ENCODE measurements at regions not wholly inside any gene's neighbourhood (a gene's known extent, or its start where the extent isn't known, plus 50 kb on each side); places are given as distances from the start of the nearest gene placed in this dataset.
A peak's percentile ranks its signal among the peaks of the same experiment; 100 is the strongest.

GRCh38 chr1:62382658-62382955 is 54.2 kb upstream of the USP1 start:
- TF ChIP-seq, protein P1, sequence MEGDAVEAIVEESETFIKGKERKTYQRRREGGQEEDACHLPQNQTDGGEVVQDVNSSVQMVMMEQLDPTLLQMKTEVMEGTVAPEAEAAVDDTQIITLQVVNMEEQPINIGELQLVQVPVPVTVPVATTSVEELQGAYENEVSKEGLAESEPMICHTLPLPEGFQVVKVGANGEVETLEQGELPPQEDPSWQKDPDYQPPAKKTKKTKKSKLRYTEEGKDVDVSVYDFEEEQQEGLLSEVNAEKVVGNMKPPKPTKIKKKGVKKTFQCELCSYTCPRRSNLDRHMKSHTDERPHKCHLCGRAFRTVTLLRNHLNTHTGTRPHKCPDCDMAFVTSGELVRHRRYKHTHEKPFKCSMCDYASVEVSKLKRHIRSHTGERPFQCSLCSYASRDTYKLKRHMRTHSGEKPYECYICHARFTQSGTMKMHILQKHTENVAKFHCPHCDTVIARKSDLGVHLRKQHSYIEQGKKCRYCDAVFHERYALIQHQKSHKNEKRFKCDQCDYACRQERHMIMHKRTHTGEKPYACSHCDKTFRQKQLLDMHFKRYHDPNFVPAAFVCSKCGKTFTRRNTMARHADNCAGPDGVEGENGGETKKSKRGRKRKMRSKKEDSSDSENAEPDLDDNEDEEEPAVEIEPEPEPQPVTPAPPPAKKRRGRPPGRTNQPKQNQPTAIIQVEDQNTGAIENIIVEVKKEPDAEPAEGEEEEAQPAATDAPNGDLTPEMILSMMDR (IDR thresholded peaks at IDR 0.05; ENCODE audit: insufficient read depth, low read length, missing control alignments): no peak
- no peak for DNase-seq (ENCODE audit: low read depth, low spot score)
- ChIA-PET POLR2A (no interaction called here), CTCF (interaction anchor here (1.2 to 1.3 kb wide), 2 partner anchors 24 to 300 kb away, joined by 3 to 6 read pairs; no protein-coding TSS in a partner anchor)
- no peak overlapping the region for H3K4me3 ChIP-seq (ENCODE audit: low read depth, low read length)

- POLR2A ChIA-PET: no interaction called here
- DNase-seq (ENCODE audit: low read depth, low spot score): peak; percentile 44
- TF ChIP-seq, protein P1 (IDR thresholded peaks at IDR 0.05; ENCODE audit: insufficient read depth, low read length, missing control alignments): no peak
- CTCF ChIA-PET: no interaction called here
- H3K4me3 ChIP-seq (ENCODE audit: low read depth, low read length): no peak overlapping the region
These were observed 52.4 kb upstream of the USP1 start for GRCh38 chr1:62384276-62385005.

GRCh38 chr1:62385923-62386322 is 50.9 kb upstream of the USP1 start:
- POLR2A ChIA-PET: no interaction called here

DNA sequence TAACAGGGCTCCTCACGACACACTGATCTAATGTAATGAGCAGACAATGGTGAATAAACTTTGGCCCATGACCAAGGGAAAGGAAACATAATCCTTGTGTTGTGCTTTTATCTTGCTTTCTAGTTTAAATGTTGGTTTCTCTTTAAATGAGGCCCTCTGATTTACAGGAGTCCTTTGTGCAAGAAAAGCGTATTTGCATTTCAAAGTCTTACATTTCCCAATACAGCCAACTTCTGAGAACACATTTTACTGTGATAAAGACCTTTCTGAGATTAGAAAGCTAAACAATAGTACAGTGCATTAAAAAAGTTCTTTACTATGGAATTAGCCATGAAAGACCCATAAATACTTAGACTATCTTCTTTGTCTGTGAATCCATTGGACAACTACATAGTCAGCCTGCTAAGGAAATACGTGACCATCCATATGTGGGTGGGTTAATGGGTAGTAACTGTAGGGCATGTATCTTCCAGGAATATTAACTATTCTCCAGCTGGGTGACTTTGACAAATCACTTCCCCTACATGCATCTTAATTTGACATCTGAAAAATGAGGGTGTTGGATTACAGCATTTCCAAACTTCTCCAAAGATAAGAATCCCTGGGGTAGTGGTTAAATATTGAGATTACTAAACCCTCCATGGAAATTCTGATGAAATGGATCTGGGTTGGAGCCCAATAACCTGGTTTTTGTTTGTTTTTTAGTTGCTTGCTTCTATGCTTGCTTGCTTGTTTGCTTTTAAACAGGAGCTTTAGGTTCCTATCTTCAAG is 50.3 kb upstream of the USP1 start:
- TF ChIP-seq, protein P1 (IDR thresholded peaks at IDR 0.05; ENCODE audit: insufficient read depth, low read length, missing control alignments): no peak
- no peak overlapping the region for H3K4me3 ChIP-seq (ENCODE audit: low read depth, low read length)
- POLR2A ChIA-PET: no interaction called here
- CTCF ChIA-PET: interaction anchor here (1.0 kb wide), 1 partner anchor 21 kb away, joined by 3 read pairs; no protein-coding TSS in a partner anchor
- DNase-seq (ENCODE audit: low read depth, low spot score): no peak

More at GRCh38 chr1:62385923-62386322, 50.9 kb upstream of the USP1 start:
- TF ChIP-seq, protein P1 (IDR thresholded peaks at IDR 0.05; ENCODE audit: insufficient read depth, low read length, missing control alignments): no peak
- CTCF ChIA-PET: interaction anchor here (1.0 kb wide), 1 partner anchor 22 kb away, joined by 3 read pairs; no protein-coding TSS in a partner anchor
- no peak overlapping the region for H3K4me3 ChIP-seq (ENCODE audit: low read depth, low read length)
- DNase-seq (ENCODE audit: low read depth, low spot score): no peak

Measured in AG04449 (cell line).